Nephron progenitor cell (in vitro differentiated cells): ENCODE measurements at regions not wholly inside any gene's neighbourhood (a gene's known extent, or its start where the extent isn't known, plus 50 kb on each side); places are given as distances from the start of the nearest gene placed in this dataset.

ENCODE experiments used
- DNase-seq: peaks from one replicate; pipeline ENCODE4 v3.0.0; 2021
- H3K27ac Mint-ChIP-seq: 2 replicates; pipeline ENCODE4 v1.8.0; 2021; ENCODE audit warnings: mild to moderate bottlenecking, moderate library complexity, mixed read lengths
- H3K27me3 Mint-ChIP-seq: 2 replicates; pipeline ENCODE4 v1.8.0; 2021; ENCODE audit warnings: mild to moderate bottlenecking, low read depth, mixed read lengths; ENCODE audit not compliant: poor library complexity
- H3K36me3 Mint-ChIP-seq: 2 replicates; pipeline ENCODE4 v1.8.0; 2021; ENCODE audit warnings: low read depth, mixed read lengths
- H3K4me1 Mint-ChIP-seq: 2 replicates; pipeline ENCODE4 v1.8.0; 2021; ENCODE audit warnings: mixed read lengths
- H3K4me3 Mint-ChIP-seq: 2 replicates; pipeline ENCODE4 v1.8.0; 2021; ENCODE audit warnings: mild to moderate bottlenecking, moderate library complexity, mixed read lengths
- H3K9me3 Mint-ChIP-seq: 2 replicates; pipeline ENCODE4 v1.8.0; 2021; ENCODE audit warnings: mild to moderate bottlenecking, moderate library complexity, mixed read lengths
- CTCF ChIP-seq: fragments of 200-600 bp; sonication (generic); IDR thresholded peaks from 2 replicates; pipeline ENCODE4 v1.5.0; 2021; ENCODE audit warnings: antibody characterized with exemption

GRCh38 chr10:109386101-109386500 is 537.2 kb downstream of the XPNPEP1 start:
- peaks cover under 1% of the 10 kb centered on the region for H3K27me3 Mint-ChIP-seq
- H3K9me3 Mint-ChIP-seq = no peaks in the 10 kb centered on the region
- no peaks in the 10 kb centered on the region for H3K36me3 Mint-ChIP-seq
- H3K27ac Mint-ChIP-seq = no peak overlapping the region
- H3K4me3 Mint-ChIP-seq = no peak overlapping the region
- no peak for DNase-seq
- peaks cover 4% of the 10 kb centered on the region for H3K4me1 Mint-ChIP-seq
- TF ChIP-seq CTCF = no peak

GRCh38 chr10:109379186-109379585 is 544.1 kb downstream of the XPNPEP1 start:
- Mint-ChIP-seq H3K4me1 (no peaks in the 10 kb centered on the region), H3K4me3 (no peak overlapping the region), H3K36me3 (no peaks in the 10 kb centered on the region)

GRCh38 chr10:109374215-109374614 is 549.1 kb downstream of the XPNPEP1 start:
- H3K27ac Mint-ChIP-seq = no peak overlapping the region
- DNase-seq = no peak
- H3K27me3 Mint-ChIP-seq = no peaks in the 10 kb centered on the region
- no peaks in the 10 kb centered on the region for H3K36me3 Mint-ChIP-seq
- no peaks in the 10 kb centered on the region for H3K4me1 Mint-ChIP-seq
- H3K9me3 Mint-ChIP-seq = peaks cover 12% of the 10 kb centered on the region
- H3K4me3 Mint-ChIP-seq = no peak overlapping the region
- no peak for TF ChIP-seq CTCF

More at GRCh38 chr10:109379186-109379585, 544.1 kb downstream of the XPNPEP1 start:
- Mint-ChIP-seq H3K27me3 (no peaks in the 10 kb centered on the region), H3K27ac (no peak overlapping the region), H3K9me3 (no peaks in the 10 kb centered on the region)
- DNase-seq = no peak
- TF ChIP-seq CTCF = no peak

GRCh38 chr10:109359316-109359715 is 564.0 kb downstream of the XPNPEP1 start:
- no peak for TF ChIP-seq CTCF
- no peak for DNase-seq
- no peaks in the 10 kb centered on the region for H3K9me3 Mint-ChIP-seq
- no peak overlapping the region for H3K27ac Mint-ChIP-seq
- no peak overlapping the region for H3K4me3 Mint-ChIP-seq
- no peaks in the 10 kb centered on the region for H3K4me1 Mint-ChIP-seq
- no peaks in the 10 kb centered on the region for H3K36me3 Mint-ChIP-seq
- no peaks in the 10 kb centered on the region for H3K27me3 Mint-ChIP-seq

GRCh38 chr10:109358325-109358724 is 565.0 kb downstream of the XPNPEP1 start:
- no peak overlapping the region for H3K4me3 Mint-ChIP-seq
- no peaks in the 10 kb centered on the region for H3K27me3 Mint-ChIP-seq
- no peaks in the 10 kb centered on the region for H3K4me1 Mint-ChIP-seq
- no peak for DNase-seq
- no peaks in the 10 kb centered on the region for H3K9me3 Mint-ChIP-seq
- no peak for TF ChIP-seq CTCF
- H3K36me3 Mint-ChIP-seq = no peaks in the 10 kb centered on the region
- H3K27ac Mint-ChIP-seq = no peak overlapping the region

GRCh38 chr10:109348324-109348723 is 575.0 kb downstream of the XPNPEP1 start:
- Mint-ChIP-seq H3K27me3 (peaks cover 7% of the 10 kb centered on the region), H3K9me3 (peaks cover 14% of the 10 kb centered on the region), H3K4me3 (no peak overlapping the region), H3K36me3 (no peaks in the 10 kb centered on the region), H3K27ac (no peak overlapping the region), H3K4me1 (no peaks in the 10 kb centered on the region)
- DNase-seq = no peak
- TF ChIP-seq CTCF = no peak
